ENCODE measurements at regions not wholly inside any gene's neighbourhood (a gene's known extent, or its start where the extent isn't known, plus 50 kb on each side); places are given as distances from the start of the nearest gene placed in this dataset.
A peak's percentile ranks its signal among the peaks of the same experiment; 100 is the strongest.

DNA sequence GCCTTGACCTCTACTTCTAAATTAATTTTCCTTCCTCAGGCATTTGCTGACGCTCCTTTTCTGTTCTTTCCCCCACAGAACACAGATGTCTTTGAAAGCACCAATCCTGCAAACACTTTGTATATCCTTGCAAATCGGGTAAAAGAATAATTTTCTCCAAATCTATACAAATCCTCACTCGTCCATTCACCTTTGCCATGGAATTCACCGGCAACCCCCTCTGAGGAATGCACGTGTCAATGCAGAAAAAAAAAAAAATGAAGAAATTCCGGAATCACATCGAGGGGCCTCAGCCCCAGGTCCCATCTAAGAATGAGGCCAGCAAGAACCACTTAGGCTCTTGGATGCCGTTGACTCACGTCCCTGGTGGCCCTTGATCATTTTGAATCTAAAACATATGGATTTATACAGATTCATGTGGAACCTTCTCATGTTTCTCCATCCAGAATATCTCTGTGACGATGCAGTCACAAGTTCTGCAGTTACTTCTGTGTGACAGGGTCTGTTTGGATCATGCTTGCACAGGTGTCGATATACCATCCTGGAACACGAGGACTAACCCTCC, 136.9 kb downstream of the RBFOX3 start:
- DNase-seq, result no peak

- DNase-seq, result no peak
These were observed 137.6 kb downstream of the RBFOX3 start for GRCh38 chr17:79473111-79473875.

GRCh38 chr17:79470754-79471153, 140.1 kb downstream of the RBFOX3 start:
- DNase-seq, result no peak

DNA sequence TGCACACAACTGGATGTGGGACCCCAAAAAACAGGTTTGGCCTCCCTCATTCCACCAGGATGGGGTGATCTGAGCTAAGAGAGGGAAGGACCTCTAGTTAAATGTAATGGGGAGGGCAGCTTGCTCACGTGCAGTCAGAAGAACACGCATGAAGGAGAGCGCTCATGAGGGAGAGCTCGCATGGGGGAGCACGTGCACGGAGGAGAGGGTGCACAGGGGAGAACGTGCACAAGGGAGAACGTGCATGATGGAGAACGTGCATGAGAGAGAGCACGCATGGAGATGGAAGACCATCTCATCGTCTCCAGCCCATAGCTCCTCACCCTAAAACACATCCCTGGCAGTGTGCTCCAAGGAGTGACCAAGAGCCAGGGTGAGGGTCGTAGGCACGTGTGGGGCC, 141.2 kb downstream of the RBFOX3 start:
- DNase-seq, result no peak

DNA sequence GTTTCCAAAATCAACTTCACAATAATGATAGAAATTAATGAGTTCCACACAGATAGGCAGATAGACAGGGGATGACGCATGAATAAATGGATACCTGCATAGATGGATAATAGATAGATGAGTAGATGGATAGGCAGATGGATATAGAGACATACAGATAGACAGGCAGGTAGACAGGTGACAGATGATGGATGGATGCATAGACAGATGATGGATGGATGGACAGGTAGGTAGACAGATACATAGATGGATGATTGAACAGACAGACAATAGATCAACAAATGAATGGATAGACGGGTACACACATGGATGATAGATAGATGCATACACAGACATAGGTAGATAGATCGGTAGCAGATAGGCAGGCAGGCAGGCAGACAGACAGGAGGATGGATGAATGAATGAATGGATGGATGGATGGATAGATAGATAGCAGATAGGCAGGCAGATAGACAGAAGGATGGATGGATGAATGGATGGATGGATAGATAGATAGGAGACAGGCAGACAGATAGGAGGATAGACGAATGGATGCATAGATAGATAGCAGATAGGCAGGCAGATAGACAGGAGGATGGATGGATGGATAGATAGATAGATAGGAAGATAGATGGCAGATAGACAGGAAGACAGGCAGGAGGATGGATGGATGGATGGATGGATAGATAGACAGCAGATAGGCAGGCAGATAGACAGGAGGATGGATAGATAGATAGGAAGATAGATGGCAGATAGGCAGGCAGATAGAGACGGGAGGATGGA, 142.5 kb downstream of the RBFOX3 start:
- no peak for DNase-seq

DNA sequence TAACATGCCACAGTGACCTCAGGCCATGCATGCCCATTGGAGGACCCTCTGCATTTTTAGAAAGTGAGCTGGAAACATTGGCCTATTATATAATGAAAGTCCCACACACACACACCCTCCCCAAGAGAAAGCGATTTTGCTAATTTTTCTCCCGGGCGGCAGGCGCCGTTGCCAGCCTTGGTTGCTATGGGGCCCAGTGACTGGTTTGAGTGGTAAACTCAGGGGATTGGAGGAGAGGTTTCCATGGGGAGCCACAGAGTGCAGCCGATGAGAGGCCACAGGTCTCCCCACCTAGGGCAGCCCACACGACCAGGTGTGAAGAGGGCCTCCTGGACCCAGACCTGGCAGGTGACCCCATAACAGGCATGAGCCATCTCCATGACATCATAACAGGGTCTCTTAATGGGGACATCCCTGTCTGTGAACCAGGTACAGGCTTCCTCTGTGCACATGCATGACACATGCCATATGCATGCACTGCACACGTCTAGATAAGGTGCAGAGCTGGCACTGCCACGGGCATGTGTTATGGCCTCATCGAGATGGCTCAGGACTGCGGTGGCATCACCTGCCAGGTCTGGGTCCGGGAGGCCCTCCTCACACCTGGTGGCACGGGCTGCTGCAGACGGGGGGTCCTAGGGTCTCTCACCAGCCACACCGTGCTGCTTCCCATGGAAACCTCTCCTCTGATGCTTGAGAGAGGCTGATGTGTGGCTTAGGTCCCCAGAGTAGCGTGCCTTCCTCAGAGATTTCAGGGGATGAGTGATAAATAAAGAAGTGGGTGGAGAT, 144.1 kb downstream of the RBFOX3 start:
- DNase-seq, result peak in 22 of 56 donors; percentile 3 to 68 (median 24)

DNA sequence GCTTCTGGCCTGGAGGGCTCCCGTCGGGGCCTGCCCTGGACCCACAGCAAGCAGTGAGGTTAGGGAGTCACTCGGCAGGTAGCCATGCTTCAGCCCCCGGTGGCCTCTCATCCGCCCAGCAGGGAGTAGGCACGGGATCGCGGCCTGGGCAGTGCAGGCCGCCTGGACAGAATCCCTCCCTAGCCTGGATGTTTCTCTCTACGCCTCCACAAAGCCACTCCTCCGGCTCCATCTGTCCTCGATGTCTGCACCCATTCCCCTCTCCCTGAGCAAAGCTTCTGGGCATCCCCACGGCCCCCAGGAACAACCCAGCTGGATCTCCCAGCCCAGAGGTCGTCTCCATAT, 145.2 kb downstream of the RBFOX3 start:
- DNase-seq, result no peak

- peak in 16 of 56 donors; percentile 5 to 66 (median 36) for DNase-seq
These were observed 145.7 kb downstream of the RBFOX3 start for GRCh38 chr17:79465011-79465680.

DNA sequence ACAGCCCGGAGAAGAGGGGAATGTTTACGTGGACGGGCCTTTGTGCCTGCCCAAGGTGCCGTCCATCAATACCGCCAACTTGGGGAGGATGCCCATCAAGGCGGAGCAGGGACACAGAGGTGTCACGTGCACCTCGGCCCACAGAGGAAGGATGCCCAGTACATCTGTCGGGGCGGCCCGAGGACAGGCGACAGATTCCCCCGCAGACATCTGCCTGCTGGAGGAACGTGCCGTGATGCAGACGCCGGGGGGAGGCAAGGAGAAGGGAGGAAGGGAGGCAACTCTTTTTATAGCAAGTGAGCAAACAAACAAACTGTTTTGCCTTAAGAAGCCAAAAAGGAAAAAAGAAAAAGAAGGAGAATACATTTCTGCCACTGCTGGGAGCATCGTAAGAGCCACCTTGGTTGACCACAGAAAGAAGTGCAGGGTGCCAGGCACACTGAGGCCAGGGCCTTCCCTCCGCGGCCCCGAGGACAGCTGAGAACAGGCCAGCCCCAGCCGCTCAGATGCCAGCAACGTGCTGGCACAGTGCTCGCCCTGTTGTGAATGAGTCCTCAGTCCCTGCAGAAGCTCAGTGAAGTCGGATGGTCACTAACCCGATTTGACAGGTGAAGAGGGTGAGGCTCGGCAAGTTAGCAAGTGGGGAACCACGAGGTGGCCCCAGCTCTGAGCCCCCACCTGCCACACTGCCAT, 146.4 kb downstream of the RBFOX3 start:
- DNase-seq, result peak in 11 of 56 donors; percentile 7 to 52 (median 18)

DNA sequence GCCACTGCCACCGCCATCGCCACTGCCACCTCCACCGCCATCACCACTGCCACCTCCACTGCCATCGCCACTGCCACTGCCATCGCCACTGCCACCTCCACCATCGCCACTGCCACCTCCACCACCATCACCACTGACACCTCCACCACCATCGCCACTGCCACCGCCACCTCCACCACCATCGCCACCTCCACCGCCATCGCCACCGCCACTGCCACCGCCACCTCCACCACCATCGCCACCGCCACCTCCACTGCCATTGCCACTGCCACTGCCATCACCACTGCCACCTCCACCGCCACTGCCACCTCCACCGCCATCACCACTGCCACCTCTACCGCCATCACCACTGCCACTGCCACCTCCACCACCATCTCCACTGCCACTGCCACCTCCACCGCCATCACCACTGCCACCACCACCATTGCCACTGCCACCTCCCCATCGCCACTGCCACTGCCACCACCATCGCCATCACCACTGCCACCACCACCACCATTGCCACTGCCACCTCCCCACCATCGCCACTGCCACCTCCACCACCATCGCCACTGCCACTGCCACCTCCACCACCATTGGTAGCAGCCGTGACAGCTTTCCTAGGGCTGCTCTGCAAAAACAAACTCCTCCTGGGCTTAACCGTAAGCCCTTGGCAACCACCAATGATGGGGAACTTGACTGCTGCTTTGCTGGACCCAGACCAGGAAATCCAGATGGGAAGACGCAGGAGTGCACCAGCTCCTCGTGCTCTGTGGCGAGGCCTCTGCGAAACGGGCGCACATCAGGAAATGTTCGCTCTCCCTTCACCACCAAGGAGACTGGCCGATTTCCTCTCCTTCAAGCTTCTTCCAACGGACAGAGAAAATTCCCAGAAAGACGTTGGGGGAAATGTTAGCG, 147.2 kb downstream of the RBFOX3 start:
- no peak for DNase-seq

GRCh38 chr17:79461041-79461440, 149.8 kb downstream of the RBFOX3 start:
- DNase-seq, result no peak

DNA sequence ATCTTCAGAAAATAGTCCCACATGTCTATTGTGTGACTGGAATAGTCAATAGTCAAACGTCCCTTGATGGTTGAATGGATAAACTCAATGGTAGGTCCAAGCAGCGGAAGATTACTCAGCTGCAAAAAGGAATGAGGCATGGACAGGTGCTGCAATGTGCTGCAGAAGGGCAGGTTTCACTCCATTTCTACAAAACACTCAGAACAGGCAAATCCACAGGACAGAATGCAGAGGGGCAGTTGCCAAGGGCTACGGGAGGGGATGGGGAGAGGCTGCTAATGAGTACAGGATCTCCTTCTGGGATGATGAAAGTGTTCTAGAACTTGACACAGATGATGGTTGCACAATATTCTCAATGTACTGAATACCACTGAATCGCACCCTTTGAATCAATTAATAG, 151.0 kb downstream of the RBFOX3 start:
- DNase-seq, result no peak

DNA sequence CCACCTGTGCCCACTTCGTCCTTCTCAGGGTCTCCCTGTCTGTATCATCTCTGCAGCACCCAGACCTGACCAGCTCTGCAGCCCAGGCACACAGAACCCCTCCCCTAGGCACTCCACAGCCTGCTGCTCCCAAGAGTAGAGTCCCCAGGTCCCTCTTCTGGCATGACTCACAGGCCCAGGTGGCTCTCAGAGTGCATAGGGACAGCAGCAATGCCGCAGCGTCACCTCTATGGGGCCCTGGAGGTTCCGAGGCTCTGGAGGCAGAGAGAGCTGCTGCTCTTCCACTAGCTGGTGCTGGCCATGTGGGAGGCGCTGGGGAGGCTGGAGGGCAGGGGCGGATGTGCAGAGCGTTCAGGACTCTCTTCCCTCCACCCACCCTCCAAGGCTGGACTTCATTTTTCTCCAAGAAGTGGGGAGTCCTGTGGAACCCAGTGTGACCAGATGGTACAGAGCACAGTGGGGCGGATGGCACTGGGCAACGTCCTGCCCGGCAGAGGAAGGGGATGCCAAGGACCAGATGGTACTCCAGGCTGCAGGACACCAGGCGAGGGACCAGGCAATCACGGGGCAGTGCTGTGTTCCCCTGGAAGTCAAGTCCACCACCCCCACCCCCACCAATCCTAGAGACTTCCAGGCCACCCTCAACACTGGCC, 151.7 kb downstream of the RBFOX3 start:
- no peak for DNase-seq

DNA sequence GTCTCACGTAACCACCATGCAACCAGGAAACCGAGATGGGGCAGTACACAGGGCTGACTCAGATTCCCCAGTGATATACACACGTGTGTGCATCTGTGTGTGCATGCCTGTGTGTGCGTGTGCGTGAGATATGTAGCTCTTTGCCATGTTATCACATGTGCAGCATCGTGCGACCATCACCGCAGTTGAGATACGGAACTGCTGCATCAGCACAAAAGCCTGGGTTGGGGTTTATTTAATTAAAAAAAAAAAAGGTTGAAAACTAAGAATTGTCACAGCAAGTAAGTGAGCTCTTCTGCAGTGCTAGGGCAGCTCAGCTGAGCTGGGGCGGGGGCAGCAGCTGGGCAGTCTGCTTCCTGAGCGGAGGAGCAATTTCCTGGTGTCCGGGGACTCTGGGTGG, 152.5 kb downstream of the RBFOX3 start:
- no peak for DNase-seq

DNA sequence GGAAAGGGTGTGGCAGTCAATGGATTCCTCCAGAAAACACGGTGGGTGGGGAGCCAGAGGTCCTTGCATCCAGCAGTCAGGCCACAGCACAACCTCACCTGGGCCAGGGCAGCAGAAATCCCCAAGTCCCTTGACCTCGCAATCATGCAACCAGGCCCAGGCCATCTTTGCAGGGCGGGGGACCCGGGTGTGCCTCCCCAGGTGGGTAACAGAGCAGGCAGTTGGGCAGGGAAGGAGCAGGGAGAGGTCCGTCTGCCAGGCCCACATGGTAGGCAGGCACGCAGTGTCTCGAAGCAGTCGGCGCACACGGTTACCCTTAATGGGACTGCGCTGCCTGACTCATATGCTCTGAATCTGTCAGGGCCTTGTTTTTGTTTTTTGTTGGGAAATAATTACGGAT, 153.0 kb downstream of the RBFOX3 start:
- DNase-seq, result no peak

DNA sequence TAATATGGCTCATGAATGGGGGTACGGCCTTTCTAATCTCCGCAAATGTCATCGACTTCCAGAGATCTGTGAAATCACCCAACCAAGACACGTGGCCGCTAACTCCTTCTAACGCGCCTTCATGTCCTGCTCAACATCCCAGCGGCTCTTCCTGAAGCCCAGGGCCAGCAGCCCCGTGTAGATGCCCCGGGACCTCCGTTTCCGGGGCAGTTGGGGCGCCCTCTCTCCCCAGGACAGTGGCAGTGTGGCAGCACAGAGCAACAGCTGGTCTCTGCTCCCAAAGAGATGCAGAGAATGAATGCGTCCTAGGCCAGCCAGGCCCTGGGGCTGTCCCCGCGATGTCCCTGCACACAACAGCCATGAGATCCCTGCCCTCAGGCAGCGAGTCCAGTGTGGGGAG, 153.5 kb downstream of the RBFOX3 start:
- no peak for DNase-seq

- DNase-seq, result no peak
These were observed 155.2 kb downstream of the RBFOX3 start for GRCh38 chr17:79455636-79456035.

- no peak for DNase-seq
These were observed 156.0 kb downstream of the RBFOX3 start for GRCh38 chr17:79454826-79455225.

- no peak for DNase-seq
These were observed 157.4 kb downstream of the RBFOX3 start for GRCh38 chr17:79453481-79453880.
